Hepatocyte (in vitro differentiated cells): ENCODE measurements at regions not wholly inside any gene's neighbourhood (a gene's known extent, or its start where the extent isn't known, plus 50 kb on each side); places are given as distances from the start of the nearest gene placed in this dataset.

ENCODE experiments used
- EZH2 ChIP-seq: fragments of 200-600 bp; sonication (generic); IDR thresholded peaks from 2 replicates; pipeline ENCODE4 v1.6.1; 2016; ENCODE audit warnings: antibody characterized with exemption, mild to moderate bottlenecking, borderline replicate concordance
- TF ChIP-seq, protein P1 (sequence below): fragments of 200-600 bp; sonication (generic); IDR thresholded peaks from 2 replicates; pipeline ENCODE4 v1.5.1; 2016; ENCODE audit warnings: antibody characterized with exemption, mild to moderate bottlenecking; ENCODE audit not compliant: poor library complexity

DNA sequence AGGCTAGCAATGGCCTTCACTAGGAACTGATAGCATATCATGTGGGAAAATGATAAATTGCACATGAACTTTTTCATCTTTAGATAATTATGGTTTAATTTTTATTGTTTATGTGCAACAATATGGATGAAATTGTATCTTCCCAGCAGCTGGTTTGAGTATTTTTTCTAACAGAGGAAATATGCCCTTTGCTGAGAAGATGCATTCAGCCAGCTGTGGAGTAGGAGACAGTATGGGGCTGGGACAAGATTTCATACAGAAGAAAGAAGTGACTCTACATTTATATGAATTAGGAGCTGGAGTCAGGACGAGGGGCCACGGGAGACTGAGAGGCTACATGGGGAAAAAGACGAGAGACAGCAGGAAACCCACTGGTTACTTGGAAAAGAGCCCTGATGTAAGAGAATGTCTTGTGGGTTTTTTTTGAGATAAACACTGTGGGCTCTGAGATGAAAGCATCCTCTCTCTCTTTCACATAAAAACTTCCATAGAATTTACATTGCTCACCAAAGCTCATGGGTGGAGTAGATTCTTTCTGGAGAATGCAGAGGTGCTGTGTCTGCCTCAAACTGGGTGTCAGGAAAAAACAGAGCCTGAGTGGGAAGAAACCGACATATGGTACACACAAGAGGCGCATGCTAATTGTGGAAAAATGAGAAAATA is 115.2 kb upstream of the PDZRN3 start:
- no peak for TF ChIP-seq EZH2
- TF ChIP-seq, protein P1, sequence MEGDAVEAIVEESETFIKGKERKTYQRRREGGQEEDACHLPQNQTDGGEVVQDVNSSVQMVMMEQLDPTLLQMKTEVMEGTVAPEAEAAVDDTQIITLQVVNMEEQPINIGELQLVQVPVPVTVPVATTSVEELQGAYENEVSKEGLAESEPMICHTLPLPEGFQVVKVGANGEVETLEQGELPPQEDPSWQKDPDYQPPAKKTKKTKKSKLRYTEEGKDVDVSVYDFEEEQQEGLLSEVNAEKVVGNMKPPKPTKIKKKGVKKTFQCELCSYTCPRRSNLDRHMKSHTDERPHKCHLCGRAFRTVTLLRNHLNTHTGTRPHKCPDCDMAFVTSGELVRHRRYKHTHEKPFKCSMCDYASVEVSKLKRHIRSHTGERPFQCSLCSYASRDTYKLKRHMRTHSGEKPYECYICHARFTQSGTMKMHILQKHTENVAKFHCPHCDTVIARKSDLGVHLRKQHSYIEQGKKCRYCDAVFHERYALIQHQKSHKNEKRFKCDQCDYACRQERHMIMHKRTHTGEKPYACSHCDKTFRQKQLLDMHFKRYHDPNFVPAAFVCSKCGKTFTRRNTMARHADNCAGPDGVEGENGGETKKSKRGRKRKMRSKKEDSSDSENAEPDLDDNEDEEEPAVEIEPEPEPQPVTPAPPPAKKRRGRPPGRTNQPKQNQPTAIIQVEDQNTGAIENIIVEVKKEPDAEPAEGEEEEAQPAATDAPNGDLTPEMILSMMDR, result no peak
